IPS-18a (cell line): ENCODE measurements at regions not wholly inside any gene's neighbourhood (a gene's known extent, or its start where the extent isn't known, plus 50 kb on each side); places are given as distances from the start of the nearest gene placed in this dataset.

Experiments used
- H3K27ac ChIP-seq: one replicate; pipeline ENCODE4 v1.5.1; 2013; ENCODE audit warnings: low read length
- H3K27me3 ChIP-seq: one replicate; pipeline ENCODE4 v1.6.1; 2013; ENCODE audit warnings: mild to moderate bottlenecking, low read length; ENCODE audit not compliant: control insufficient read depth, insufficient read depth
- H3K36me3 ChIP-seq: one replicate; pipeline ENCODE4 v1.6.1; 2013; ENCODE audit warnings: low read depth, low read length; ENCODE audit not compliant: control insufficient read depth
- H3K4me1 ChIP-seq: one replicate; pipeline ENCODE4 v1.6.1; 2013; ENCODE audit warnings: low read depth, low read length; ENCODE audit not compliant: control insufficient read depth
- H3K4me3 ChIP-seq: one replicate; pipeline ENCODE4 v1.5.1; 2013; ENCODE audit warnings: low read length
- H3K9ac ChIP-seq: one replicate; pipeline ENCODE4 v1.6.1; 2013; ENCODE audit warnings: mild to moderate bottlenecking, low read length, moderate library complexity
- H3K9me3 ChIP-seq: one replicate; pipeline ENCODE4 v1.6.1; 2013; ENCODE audit warnings: low read depth, low read length; ENCODE audit not compliant: control insufficient read depth

GRCh38 chr16:79326549-79326948 lies 274.0 kb downstream of the MAF start:
- Histone ChIP-seq H3K4me3 (no peak overlapping the region), H3K36me3 (no peaks in the 10 kb centered on the region), H3K27ac (no peak overlapping the region), H3K4me1 (peaks cover 33% of the 10 kb centered on the region), H3K9me3 (no peaks in the 10 kb centered on the region), H3K9ac (no peak overlapping the region), H3K27me3 (no peaks in the 10 kb centered on the region)

GRCh38 chr16:79325226-79325945 lies 275.2 kb downstream of the MAF start:
- Histone ChIP-seq H3K36me3 (no peaks in the 10 kb centered on the region), H3K9ac (no peak overlapping the region), H3K27ac (no peak overlapping the region), H3K4me1 (peaks cover 33% of the 10 kb centered on the region), H3K4me3 (no peak overlapping the region), H3K27me3 (no peaks in the 10 kb centered on the region), H3K9me3 (no peaks in the 10 kb centered on the region)

GRCh38 chr16:79320956-79321355 lies 279.6 kb downstream of the MAF start:
- H3K4me3 ChIP-seq: no peak overlapping the region
- H3K9me3 ChIP-seq: no peaks in the 10 kb centered on the region
- H3K27me3 ChIP-seq: no peaks in the 10 kb centered on the region
- peaks cover 21% of the 10 kb centered on the region for H3K4me1 ChIP-seq
- no peak overlapping the region for H3K9ac ChIP-seq
- no peak overlapping the region for H3K27ac ChIP-seq
- no peaks in the 10 kb centered on the region for H3K36me3 ChIP-seq

- H3K27ac ChIP-seq: no peak overlapping the region
- no peak overlapping the region for H3K9ac ChIP-seq
- H3K4me3 ChIP-seq: peak overlapping the region; percentile 25
- no peaks in the 10 kb centered on the region for H3K9me3 ChIP-seq
- H3K4me1 ChIP-seq: peaks cover 21% of the 10 kb centered on the region
- no peaks in the 10 kb centered on the region for H3K36me3 ChIP-seq
- H3K27me3 ChIP-seq: no peaks in the 10 kb centered on the region
Measured at GRCh38 chr16:79318143-79318899, 282.2 kb downstream of the MAF start.

GRCh38 chr16:79317521-79317920 lies 283.0 kb downstream of the MAF start:
- H3K27ac ChIP-seq: no peak overlapping the region
- no peaks in the 10 kb centered on the region for H3K9me3 ChIP-seq
- no peak overlapping the region for H3K9ac ChIP-seq
- peaks cover 21% of the 10 kb centered on the region for H3K4me1 ChIP-seq
- no peaks in the 10 kb centered on the region for H3K36me3 ChIP-seq
- H3K27me3 ChIP-seq: no peaks in the 10 kb centered on the region
- peak overlapping the region; percentile 25 for H3K4me3 ChIP-seq

- peaks cover 21% of the 10 kb centered on the region for H3K4me1 ChIP-seq
- no peaks in the 10 kb centered on the region for H3K36me3 ChIP-seq
- no peak overlapping the region for H3K4me3 ChIP-seq
- H3K27ac ChIP-seq: no peak overlapping the region
- H3K9ac ChIP-seq: no peak overlapping the region
- no peaks in the 10 kb centered on the region for H3K9me3 ChIP-seq
- H3K27me3 ChIP-seq: no peaks in the 10 kb centered on the region
Measured at GRCh38 chr16:79317026-79317425, 283.5 kb downstream of the MAF start.

- Histone ChIP-seq H3K9ac (no peak overlapping the region), H3K4me1 (peaks cover 26% of the 10 kb centered on the region), H3K9me3 (no peaks in the 10 kb centered on the region), H3K27me3 (no peaks in the 10 kb centered on the region), H3K36me3 (no peaks in the 10 kb centered on the region), H3K4me3 (no peak overlapping the region), H3K27ac (no peak overlapping the region)
Measured at GRCh38 chr16:79316004-79316458, 284.5 kb downstream of the MAF start.

GRCh38 chr16:79312502-79312901 lies 288.0 kb downstream of the MAF start:
- H3K9me3 ChIP-seq: no peaks in the 10 kb centered on the region
- H3K27ac ChIP-seq: no peak overlapping the region
- no peak overlapping the region for H3K4me3 ChIP-seq
- H3K36me3 ChIP-seq: no peaks in the 10 kb centered on the region
- peaks cover 3% of the 10 kb centered on the region for H3K27me3 ChIP-seq
- H3K9ac ChIP-seq: no peak overlapping the region
- H3K4me1 ChIP-seq: peaks cover 26% of the 10 kb centered on the region

- Histone ChIP-seq H3K4me3 (no peak overlapping the region), H3K27ac (no peak overlapping the region), H3K4me1 (peaks cover 23% of the 10 kb centered on the region), H3K9ac (no peak overlapping the region), H3K9me3 (no peaks in the 10 kb centered on the region), H3K27me3 (peaks cover 3% of the 10 kb centered on the region), H3K36me3 (no peaks in the 10 kb centered on the region)
Measured at GRCh38 chr16:79310710-79311109, 289.8 kb downstream of the MAF start.

GRCh38 chr16:79309606-79310005 lies 290.9 kb downstream of the MAF start:
- no peaks in the 10 kb centered on the region for H3K36me3 ChIP-seq
- H3K27ac ChIP-seq: no peak overlapping the region
- no peak overlapping the region for H3K9ac ChIP-seq
- peaks cover 3% of the 10 kb centered on the region for H3K27me3 ChIP-seq
- H3K9me3 ChIP-seq: no peaks in the 10 kb centered on the region
- no peak overlapping the region for H3K4me3 ChIP-seq
- H3K4me1 ChIP-seq: peaks cover 23% of the 10 kb centered on the region

- no peak overlapping the region for H3K4me3 ChIP-seq
- no peak overlapping the region for H3K9ac ChIP-seq
- peaks cover 3% of the 10 kb centered on the region for H3K27me3 ChIP-seq
- H3K36me3 ChIP-seq: no peaks in the 10 kb centered on the region
- no peak overlapping the region for H3K27ac ChIP-seq
- H3K9me3 ChIP-seq: no peaks in the 10 kb centered on the region
- H3K4me1 ChIP-seq: peaks cover 23% of the 10 kb centered on the region
Measured at GRCh38 chr16:79307214-79307613, 293.3 kb downstream of the MAF start.

- H3K4me3 ChIP-seq: no peak overlapping the region
- H3K27me3 ChIP-seq: peaks cover 2% of the 10 kb centered on the region
- no peaks in the 10 kb centered on the region for H3K9me3 ChIP-seq
- no peak overlapping the region for H3K27ac ChIP-seq
- no peak overlapping the region for H3K9ac ChIP-seq
- H3K36me3 ChIP-seq: no peaks in the 10 kb centered on the region
- peaks cover 18% of the 10 kb centered on the region for H3K4me1 ChIP-seq
Measured at GRCh38 chr16:79305074-79305473, 295.5 kb downstream of the MAF start.
